HG03135 (cell line): ENCODE measurements at regions not wholly inside any gene's neighbourhood (a gene's known extent, or its start where the extent isn't known, plus 50 kb on each side); places are given as distances from the start of the nearest gene placed in this dataset.

Source experiments
- ATAC-seq: cut with Tn5 transposase; IDR thresholded peaks from one replicate; pipeline ENCODE4 v1.9.1; 2021; ENCODE audit warnings: mild to moderate bottlenecking, moderate library complexity; ENCODE audit not compliant: unreplicated experiment

DNA sequence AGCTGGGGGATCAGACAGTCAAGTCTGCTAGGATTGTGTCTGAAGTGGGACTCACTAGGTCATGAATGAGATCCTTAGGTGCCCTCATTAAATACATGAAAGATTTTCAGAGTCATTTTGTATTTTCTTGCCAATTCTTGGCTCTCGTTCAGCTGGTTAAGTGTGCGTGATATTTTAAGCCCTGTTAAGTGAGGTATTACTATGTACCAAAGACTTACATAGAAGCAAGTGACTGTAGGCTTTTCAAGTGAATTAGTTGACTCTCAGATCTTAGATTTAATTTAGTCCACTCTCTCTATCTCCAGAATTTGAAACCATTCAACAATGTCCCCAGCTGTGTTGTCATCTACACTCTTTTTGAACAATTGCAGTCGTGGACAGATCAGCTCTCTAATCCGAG lies 219.4 kb downstream of the FOXL1 start:
- ATAC-seq, result no peak

DNA sequence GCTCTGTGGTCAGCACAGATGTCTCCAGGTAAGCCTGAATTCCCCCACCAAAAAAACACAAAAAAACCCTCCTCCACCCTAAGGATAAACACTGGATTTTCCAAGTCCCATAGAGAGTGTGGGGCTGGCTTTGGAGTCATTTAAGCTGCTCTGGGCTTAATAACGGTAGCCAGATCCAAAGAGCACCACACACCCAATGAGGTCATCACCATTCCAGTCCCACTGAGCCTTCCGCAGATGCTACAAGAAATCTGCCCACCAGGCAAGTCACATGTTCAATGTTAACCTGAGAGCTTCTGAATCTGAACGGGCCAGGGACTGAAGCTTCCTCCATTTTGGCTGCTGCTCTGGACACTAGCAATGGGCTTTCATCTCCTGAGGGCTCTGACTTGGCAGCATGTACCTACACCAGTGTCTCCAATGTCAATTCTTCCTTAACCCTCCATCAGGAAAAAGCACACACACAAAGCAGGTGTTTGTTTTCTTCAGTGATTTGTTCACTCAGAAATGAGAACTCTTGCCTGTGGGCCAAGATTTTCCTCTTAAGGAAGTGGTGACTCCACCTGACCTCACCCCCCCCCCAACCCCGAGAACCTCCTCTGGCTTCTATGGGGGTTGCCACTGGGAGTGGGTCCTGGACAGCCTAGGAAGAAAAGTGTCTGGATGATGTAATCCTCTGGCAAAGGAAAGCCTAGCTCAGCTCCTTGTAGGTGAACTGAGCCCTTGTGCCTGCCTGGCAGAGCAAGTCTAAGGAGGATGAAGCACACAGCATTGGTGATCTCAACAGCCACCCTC lies 220.1 kb downstream of the FOXL1 start:
- no peak for ATAC-seq

DNA sequence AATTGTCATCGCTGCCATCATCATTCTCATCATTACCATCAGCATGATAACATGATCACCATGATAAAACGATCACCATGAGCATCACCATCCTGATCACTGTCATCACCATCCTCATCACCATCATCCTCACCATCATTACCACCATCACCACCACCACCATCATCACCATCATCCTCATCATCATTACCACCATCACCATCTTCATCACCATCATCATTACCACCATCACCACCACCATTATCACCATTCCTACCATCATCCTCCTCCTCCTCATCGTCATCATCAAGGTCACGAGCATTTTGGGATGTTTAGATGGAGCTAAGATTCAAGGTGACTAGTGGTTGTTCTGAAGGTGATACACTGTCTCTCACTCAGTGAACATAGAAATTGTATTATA lies 221.0 kb downstream of the FOXL1 start:
- no peak for ATAC-seq

DNA sequence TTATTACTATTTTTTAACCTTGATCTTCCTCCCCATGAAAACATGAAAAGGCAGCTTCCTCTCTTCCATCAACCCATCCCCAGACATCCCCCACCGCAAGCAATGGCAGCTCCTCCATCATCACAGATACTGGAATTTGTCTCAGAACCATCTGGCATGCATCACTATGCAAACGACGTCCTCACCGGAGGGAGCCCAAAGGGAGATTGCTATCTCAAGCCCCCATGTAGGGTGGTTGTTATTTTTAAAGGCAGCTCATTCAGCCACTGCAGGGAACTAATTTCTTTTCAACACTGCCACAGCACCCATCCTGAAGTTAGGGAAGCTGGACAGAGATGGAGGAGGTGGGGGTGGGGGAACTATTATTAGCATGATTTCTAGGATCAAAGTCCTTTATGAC lies 222.5 kb downstream of the FOXL1 start:
- no peak for ATAC-seq

DNA sequence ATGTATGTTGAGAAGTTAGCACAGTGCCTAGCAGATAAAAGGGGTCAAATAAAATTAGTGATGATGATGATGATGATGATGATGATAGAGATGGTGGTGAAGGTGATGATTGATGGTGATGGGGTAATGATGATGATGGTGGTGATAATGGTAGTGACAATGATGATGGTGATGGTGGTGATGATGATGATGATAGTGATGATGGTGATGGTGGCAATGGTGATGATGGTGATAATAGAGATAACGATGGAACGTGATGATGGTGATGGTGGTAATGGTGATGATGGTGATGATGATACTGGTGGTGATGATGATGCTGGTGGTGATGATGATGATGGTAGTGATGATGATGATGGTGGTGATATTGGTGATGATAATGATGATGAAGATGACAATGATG lies 223.7 kb downstream of the FOXL1 start:
- no peak for ATAC-seq

DNA sequence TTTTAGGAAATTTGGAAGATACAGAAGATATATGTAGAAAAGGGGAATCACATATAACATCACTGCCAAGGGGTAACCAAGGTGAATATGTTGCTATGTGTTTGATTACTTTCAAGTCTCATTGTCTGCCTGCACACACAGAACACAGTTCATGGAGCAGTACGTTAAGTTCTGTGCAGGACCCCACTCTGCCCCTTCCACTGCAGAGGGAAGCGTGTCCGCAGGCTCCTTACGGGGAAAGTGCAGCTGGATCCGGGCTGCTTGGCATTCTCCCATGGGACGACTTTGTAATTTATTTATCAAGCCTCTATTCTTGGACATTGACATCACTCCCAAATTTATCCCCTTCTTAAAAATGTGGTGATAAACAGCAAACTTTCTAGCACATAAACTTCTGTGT lies 226.8 kb downstream of the FOXL1 start:
- no peak for ATAC-seq

DNA sequence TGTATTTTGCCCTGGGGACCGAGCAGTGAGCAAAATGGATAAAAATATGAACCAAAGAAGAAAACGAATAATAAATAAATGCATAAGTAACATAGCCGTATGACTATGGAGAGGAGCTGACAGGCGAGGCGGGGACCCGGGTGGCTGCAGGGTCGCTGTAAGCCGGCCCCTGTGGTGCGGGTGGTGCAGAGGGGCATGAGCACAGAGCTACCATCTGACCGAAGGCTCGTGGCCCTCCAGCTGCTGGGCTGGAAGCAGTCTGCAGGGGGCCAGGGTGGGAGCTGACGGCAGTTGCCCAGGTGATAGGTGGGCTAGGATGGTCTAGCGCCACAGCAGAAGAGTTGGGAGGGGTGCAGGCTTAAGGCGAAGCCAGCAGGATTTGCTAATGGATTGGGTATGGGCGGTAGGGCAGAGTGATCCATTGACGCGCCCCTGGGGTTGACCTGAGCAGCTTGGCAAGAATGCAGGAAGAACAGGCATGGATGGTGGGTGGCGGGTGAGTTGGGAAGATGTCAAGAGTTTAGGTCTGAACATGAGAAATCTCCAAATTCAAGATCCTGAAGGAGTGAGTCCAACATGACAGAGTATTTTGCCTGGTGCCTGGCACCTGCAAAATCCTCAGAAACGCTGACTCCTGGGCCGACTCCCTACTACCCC lies 228.0 kb downstream of the FOXL1 start:
- no peak for ATAC-seq

DNA sequence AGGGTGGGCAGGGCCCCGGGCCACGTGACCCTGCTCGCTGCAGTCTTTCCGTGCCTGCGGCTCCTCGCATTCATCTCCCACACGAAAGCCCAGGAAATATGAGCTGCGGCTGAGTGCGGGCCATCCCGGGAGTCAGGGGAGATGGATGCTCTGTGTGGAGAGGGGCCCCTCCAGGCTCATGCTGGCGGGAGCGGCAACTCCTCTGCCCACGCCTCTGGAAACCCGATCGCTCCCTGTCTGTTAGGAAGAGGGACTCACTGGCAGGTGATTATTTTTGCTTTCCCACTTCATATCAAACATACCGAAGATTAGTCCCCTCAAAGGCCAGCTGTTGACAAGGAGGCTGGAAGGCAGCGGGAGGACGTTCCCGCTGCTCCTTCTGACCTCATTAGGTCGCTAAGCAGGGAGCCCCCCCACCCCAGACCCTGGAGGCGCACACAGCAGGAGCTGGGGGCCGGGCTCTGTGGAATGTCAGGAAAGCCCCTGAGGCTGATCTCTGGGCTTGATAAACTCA lies 228.5 kb downstream of the FOXL1 start:
- ATAC-seq, result no peak

DNA sequence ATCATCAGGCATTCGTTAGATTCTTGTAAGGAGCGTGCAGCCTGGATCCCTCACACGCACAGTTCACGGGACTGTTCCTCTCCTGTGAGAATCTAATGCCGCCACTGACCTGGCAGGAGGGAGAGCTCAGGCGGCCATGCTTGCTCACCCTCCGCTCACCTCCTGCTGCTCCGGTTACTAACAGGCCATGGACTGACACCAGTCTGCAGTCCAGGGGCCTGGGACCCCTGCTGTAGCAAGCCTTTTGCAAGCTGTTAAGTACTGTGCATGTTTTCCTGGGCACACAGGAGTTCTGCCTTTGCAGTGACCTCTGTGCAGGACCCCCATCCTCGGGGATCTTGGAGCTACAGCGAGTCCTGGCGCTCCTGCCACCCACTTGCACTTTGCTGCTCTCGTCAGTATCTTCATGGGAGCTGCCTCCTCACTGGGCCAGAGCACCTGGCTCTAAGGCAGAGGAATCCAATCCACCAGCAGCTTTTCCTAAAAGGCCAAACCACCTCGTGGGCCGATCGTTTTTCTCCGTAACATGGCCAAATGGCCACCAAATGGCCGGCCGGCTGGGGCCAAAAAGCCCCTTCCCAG lies 230.6 kb downstream of the FOXL1 start:
- no peak for ATAC-seq

DNA sequence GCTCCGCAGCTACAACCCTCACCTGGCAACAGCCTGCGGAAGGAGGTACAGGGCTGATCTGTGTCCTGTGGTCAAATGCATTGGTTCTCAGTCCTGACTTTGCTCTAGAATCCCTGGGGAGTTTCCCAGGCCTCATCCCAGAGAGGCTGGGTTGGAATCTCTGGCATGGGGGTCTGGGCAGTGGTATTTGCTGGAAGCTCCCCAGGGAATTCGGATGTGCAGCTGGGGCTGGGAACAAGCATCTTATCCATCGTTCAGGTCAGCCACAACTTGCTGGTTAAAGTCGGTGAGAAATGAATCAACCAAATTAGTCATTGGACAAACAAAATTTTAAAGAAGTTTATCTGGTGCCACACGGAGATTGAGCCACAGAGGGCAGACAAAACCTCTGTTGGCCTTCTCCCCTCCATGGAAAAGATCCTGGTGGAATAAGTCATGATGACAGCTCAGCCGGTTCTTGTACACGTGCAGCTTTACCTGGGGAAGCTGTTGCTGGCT lies 231.2 kb downstream of the FOXL1 start:
- ATAC-seq, result no peak

DNA sequence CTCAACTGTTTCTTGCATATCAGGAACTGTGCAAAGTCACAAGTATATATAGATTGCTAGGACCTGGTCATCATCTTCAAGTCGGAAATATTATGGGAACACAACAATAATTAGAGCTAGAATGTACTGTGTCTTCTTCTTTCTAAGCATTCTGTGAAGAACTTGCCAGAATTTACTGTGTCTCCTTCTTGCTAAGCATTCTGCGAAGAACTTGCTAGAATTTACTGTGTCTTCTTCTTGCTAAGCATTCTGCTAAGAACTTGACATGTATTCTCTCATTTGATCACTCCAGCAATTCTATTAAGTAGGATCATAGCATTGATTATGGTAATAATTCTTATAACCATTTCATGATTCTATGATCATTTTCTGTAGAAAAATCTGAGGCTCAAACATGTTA lies 231.7 kb downstream of the FOXL1 start:
- ATAC-seq, result no peak

DNA sequence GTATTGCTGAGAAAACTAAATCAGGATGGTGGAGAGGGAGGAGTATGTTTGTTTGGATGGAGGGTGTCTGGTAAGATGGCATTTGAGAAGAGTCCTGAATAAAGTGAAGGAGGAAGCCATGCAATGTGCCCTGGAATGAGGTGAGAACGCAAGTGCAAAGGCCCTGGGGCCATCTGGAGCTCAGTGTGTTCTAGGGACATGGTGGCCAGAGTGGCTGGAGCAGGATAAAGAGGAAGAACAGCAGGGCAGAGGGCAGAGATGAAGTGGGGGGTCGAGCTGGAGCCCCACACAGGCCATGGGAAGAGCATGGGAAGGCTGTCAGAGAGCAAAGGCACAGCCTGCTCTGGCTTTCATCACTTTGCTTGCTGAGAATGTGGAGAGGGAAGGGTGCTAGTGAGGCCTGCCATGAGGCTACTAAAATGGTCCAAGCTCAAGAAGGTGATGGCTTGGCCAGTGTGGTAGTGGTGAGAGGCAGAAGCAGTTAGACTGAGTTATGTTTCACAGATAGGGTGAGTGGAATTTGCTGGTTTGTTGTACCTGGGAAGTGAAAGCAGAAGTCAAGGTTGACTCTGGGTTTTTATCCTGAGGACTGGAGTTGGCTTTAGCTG lies 234.1 kb downstream of the FOXL1 start:
- no peak for ATAC-seq

DNA sequence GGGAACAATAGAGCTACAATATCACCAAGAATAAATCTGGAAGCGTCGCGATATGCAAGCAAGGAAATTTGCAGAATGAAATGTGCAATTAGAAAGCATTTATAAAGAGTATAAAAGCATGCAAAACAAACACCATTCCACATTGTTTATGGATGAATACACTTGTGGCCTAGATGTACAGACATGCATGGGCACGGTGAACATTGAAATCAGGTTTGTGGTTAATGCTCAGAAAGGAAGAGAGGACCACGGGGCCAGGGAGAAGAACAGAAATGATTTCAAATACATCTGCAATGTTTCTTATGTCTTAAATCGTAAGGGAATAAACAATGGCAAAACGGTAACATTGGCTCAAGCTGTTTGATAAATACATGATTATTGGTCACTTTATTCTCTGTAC lies 235.9 kb downstream of the FOXL1 start:
- no peak for ATAC-seq

DNA sequence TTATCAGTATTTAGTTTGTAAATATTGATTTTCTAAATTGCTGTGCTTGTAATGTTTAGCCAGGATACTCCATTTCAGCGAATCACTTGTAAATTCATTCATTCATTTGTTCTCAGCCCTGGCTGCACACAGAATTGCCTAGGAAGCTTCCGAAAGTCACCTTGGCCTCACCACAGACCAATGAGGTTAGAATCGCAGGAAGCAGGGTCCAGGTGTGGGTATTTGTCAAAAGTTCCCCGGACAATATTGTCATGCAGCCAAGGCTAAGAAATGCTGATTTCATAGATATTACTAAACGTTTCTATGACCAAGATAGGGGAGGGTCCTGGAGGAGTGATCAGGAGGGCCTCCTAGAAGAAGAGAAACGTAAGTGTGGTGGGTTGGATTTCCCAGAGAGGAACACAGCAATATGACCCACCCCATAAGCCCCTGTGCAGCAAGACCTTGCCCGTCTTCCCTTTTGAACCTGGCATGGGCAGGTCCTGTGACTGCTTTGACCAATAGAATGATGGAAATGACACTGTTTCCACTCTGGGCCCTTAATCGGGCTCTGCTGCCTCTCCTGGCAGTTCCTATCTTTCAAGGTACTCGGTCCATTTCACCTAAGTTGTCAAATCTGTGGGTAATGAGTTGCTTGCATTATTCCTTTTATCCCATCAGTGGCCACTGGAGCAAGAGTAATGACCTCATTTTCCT lies 238.7 kb downstream of the FOXL1 start:
- ATAC-seq, result no peak

DNA sequence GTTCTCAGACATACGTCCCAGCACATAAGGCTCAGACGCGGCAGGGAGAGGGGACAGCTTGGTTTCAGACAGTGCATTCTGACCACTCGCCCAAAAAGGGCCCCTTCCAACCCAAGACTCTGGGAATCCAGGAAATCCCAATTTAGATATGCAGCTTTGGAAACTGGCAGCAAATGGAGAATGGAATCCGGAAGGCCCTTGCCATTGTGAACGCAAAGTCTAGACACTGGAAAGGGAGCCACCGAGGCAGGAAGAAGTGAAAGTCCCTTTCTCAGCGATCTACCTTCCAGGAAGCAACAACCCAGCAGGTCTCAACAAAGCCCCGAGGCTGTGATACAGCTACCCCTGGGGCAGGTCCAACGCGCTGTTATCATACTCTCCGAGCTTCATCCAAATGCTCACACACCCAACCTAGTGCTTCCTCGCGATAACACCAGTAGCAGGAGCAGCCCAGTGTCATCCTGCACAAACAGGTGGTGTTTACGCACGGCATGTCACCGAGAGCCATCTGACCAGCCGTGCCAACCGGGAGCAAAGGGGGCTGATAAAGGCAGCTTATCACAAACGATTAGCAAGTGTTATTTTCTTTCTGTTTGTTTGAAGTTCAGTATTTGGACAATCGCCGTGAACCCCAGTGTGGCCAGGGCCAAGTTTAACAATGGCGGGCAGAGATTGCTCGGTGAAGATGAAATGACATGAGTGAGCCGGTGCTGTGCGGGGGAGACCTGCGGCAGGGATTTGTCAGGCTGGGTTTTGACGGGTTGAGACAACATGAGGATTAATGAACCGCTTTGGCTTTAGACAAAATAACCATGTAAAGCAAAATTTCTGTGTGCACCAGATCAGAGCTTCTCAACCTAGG lies 240.6 kb downstream of the FOXL1 start:
- no peak for ATAC-seq

DNA sequence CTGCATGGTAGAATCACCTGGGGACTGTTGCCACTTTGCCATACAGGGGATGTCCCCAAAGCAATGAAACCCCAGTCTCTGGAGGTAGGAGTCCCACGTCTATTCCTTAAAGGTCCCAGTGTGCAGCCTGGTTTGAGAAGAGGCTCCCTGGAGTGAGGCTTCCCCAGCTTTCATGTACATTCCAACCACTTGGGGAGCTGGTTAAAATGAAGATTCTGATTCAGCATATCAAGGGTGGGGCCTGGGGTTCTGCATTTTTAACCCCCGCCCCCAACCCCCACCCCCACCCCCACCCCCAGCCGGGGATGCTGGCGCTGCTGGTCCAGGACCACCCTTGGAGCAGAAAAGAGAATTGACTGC lies 241.2 kb downstream of the FOXL1 start:
- no peak for ATAC-seq

DNA sequence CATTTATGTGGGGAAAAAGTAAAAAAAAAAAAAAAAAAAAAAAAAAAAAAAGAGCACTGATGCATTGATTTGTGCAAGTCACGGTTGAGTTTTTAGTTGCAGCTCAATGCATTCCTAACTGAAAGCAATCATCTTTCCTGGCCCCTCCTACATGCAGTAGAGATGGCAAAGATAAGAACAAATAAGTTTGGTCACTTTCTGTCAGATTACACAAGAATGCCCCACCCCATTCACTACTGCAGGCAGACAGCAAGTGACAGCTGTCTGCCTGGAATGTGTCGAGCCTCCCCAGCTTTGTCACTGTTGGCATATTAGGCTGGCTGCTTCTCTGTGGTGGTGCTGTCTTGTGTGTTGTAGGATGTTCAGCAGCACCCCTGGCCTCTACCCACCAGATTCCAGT lies 243.5 kb downstream of the FOXL1 start:
- no peak for ATAC-seq

DNA sequence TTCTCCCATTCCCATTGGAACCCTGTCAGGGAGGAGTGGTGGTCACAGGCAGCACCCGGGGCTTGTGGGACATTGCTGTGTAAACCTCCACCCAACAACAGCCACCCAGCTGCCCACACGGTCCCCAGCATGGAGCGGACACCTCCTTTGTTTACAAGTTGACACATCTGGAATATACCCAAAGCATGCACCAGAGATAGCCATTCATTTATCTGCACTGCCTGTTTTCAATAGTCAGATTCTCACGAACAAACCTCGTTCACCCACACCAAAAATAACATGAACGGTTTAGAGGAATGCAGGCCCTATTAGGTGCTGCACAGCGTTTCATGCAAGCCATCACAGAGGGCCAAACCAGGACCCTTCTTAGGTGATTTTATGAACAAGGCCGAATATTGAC lies 244.8 kb downstream of the FOXL1 start:
- ATAC-seq, result no peak

DNA sequence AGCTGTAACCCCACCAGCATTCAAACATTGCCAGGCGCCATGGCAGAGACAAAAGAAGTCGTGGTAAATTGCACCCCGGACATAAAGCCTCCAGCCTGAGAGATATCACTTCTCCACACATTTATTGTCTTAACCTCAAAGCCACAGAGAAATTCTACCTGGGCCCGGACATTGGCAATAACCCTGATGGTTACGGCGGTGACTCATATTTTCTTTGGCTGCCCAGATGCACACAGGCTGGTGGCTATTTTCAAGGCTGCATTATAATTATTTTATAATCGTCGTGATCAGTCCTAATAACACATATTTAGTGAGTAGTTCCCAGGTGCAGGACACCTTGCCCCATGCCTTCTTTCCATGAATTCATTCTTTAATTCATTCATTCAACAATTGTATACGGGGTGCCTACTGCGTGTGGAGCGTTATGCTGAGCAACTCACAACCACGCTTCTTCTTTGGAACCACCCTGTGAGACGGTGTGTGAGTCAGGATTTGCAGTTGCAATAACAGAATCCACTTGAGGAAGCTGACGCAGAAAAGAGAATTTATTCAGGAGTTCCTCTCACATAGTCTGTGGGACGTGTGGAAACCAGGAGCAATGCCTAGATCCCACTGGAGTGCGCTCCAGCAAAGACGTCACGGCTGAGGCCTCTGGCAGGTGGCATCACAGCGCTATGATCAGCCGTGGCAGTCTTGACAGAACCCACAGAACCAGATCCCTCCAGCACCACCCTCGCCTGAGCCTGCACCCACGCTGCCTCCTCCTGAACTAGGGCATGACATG lies 245.7 kb downstream of the FOXL1 start:
- ATAC-seq, result no peak
